Endothelial cell of umbilical vein (primary cell): ENCODE measurements at regions not wholly inside any gene's neighbourhood (a gene's known extent, or its start where the extent isn't known, plus 50 kb on each side); places are given as distances from the start of the nearest gene placed in this dataset.

Source experiments
- BruUV-seq: library from RNA; stranded (reverse); fragments of 400-500 nt; replicated peaks from 2 replicates; lab custom pipeline; 2021; lab: Mats Ljungman, UMichigan
- CTCF ChIA-PET: fragments of 300-600, 350-600 bp; sonication (Branson Sonifier 250); formaldehyde crosslinking; loops from one replicate; lab custom pipeline; 2021; ENCODE audit warnings: antibody characterized with exemption, inconsistent platforms; lab: Charles Lee
- POLR2A ChIA-PET: fragments of 300-600, 350-600 bp; sonication (Branson Sonifier 250); formaldehyde crosslinking; loops from one replicate; lab custom pipeline; 2021; ENCODE audit warnings: antibody characterized with exemption, inconsistent platforms; lab: Charles Lee
- DNase-seq: peaks from one replicate; pipeline ENCODE4 v3.0.0-alpha.2; 2011; ENCODE audit warnings: low read depth, low spot score
- FAIRE-seq: peaks from 2 replicates; lab custom pipeline; 2011; peaks lifted over from hg19 to GRCh38; lab: Jason Lieb, UNC
- H2AFZ ChIP-seq: 2 replicates; pipeline ENCODE4 v1.6.0; 2012; ENCODE audit warnings: low read depth, low read length, control low read depth, inconsistent platforms
- H3K27ac ChIP-seq: 2 replicates; pipeline ENCODE4 v1.5.1; 2011; ENCODE audit warnings: low read depth, mild to moderate bottlenecking, control low read depth, low read length, moderate library complexity; ENCODE audit not compliant: insufficient read depth
- H3K27me3 ChIP-seq, 2 experiments: 2 replicates each; pipeline versions ENCODE4 v1.6.0 to v1.6.1; 2011; ENCODE audit warnings: low read length in 2 of 2, mixed read lengths in 1 of 2; ENCODE audit not compliant: control insufficient read depth in 2 of 2, insufficient read depth in 2 of 2
- H3K36me3 ChIP-seq, 2 experiments: 2 replicates in 1 of 2; 3 replicates in 1 of 2; pipeline ENCODE4 v1.5.1; 2011; ENCODE audit warnings: low read length in 2 of 2, mild to moderate bottlenecking in 1 of 2, moderate library complexity in 1 of 2; ENCODE audit not compliant: control insufficient read depth in 2 of 2, insufficient read depth in 2 of 2; ENCODE audit errors: extremely low read depth in 1 of 2
- H3K4me1 ChIP-seq: 3 replicates; pipeline ENCODE4 v1.5.1; 2011; ENCODE audit warnings: mild to moderate bottlenecking, low read length; ENCODE audit not compliant: control insufficient read depth, insufficient read depth; ENCODE audit errors: extremely low read depth
- H3K4me2 ChIP-seq: 2 replicates; pipeline ENCODE4 v1.6.1; 2011; ENCODE audit warnings: low read length, control low read depth, mixed read lengths; ENCODE audit not compliant: insufficient read depth
- H3K4me3 ChIP-seq, 3 experiments: fragments of 200-600 bp in 1 of 3; sonication (generic), shearing (Covaris generic) in 1 of 3; replicated peaks in 1 of 3; 2 replicates each; pipeline ENCODE4 v1.5.1; 2011 to 2016; ENCODE audit warnings: control low read depth in 3 of 3, low read length in 3 of 3, mild to moderate bottlenecking in 2 of 3, inconsistent platforms in 1 of 3, low read depth in 1 of 3, moderate library complexity in 1 of 3; ENCODE audit not compliant: insufficient read depth in 1 of 3
- H3K79me2 ChIP-seq: 2 replicates; pipeline ENCODE4 v1.6.0; 2012; ENCODE audit warnings: low read length, inconsistent platforms; ENCODE audit not compliant: control insufficient read depth, insufficient read depth
- H3K9ac ChIP-seq: replicated peaks from 2 replicates; pipeline ENCODE3; 2011; ENCODE audit warnings: low read length, control low read depth; ENCODE audit not compliant: insufficient read depth; ENCODE audit errors: extremely low read depth
- H3K9me1 ChIP-seq: replicated peaks from 3 replicates; pipeline ENCODE4 v1.6.0; 2011; ENCODE audit warnings: mild to moderate bottlenecking, low read length; ENCODE audit not compliant: control insufficient read depth, insufficient read depth; ENCODE audit errors: extremely low read depth
- H3K9me3 ChIP-seq: replicated peaks from 2 replicates; pipeline ENCODE4 v1.5.1; 2012; ENCODE audit warnings: low read length, inconsistent platforms; ENCODE audit not compliant: control insufficient read depth, insufficient read depth
- H4K20me1 ChIP-seq: replicated peaks from 2 replicates; pipeline ENCODE3; 2011; ENCODE audit warnings: mild to moderate bottlenecking, low read length; ENCODE audit not compliant: control insufficient read depth, insufficient read depth; ENCODE audit errors: extremely low read depth
- CTCF ChIP-seq, 2 donors: IDR thresholded peaks; 1 replicate in 1 of 2; 2 replicates in 1 of 2; pipeline ENCODE4 v1.5.1; 2011; ENCODE audit warnings: low read length in 2 of 2, mild to moderate bottlenecking in 2 of 2, moderate library complexity in 2 of 2, control low read depth in 1 of 2, inconsistent platforms in 1 of 2, low read depth in 1 of 2; ENCODE audit not compliant: insufficient read depth in 1 of 2; ENCODE audit errors: extremely low read depth in 1 of 2
- EZH2 ChIP-seq: IDR thresholded peaks from 2 replicates; pipeline ENCODE4 v1.6.1; 2012; ENCODE audit warnings: borderline replicate concordance, low read depth, mild to moderate bottlenecking, moderate library complexity, low read length, inconsistent platforms; ENCODE audit not compliant: severe bottlenecking
- FOS ChIP-seq: IDR thresholded peaks from 2 replicates; pipeline ENCODE4 v1.6.1; 2011; ENCODE audit warnings: mild to moderate bottlenecking, low read length, moderate library complexity, borderline replicate concordance; ENCODE audit not compliant: insufficient read depth
- GATA2 ChIP-seq: IDR thresholded peaks from 2 replicates; pipeline ENCODE4 v1.7.0; 2011; ENCODE audit warnings: low read depth, mild to moderate bottlenecking, moderate library complexity, mixed read lengths, low read length; ENCODE audit not compliant: insufficient read length, insufficient read depth
- JUN ChIP-seq: IDR thresholded peaks from 2 replicates; pipeline ENCODE4 v1.6.1; 2011; ENCODE audit warnings: borderline replicate concordance, low read depth; ENCODE audit not compliant: insufficient read length, insufficient read depth
- MAX ChIP-seq: IDR thresholded peaks from 2 replicates; pipeline ENCODE4 v1.6.1; 2011; ENCODE audit not compliant: insufficient read depth, insufficient read length
- MYC ChIP-seq: IDR thresholded peaks from one replicate; pipeline ENCODE4 v1.6.1; 2011; ENCODE audit warnings: mild to moderate bottlenecking, low read depth, low read length
- POLR2A ChIP-seq: IDR thresholded peaks from 2 replicates; pipeline ENCODE4 v1.6.1; 2012; ENCODE audit warnings: low read depth, mild to moderate bottlenecking, control low read depth, low read length
- POLR2AphosphoS5 ChIP-seq: IDR thresholded peaks from 2 replicates; pipeline ENCODE4 v1.6.1; 2012; ENCODE audit warnings: low read depth, mild to moderate bottlenecking, control low read depth, low read length, moderate library complexity; ENCODE audit not compliant: insufficient read depth
- dilution Hi-C: fragments of 300-500 bp; cut with MboI; formaldehyde crosslinking; loops from one replicate; pipeline ENCODE4 v1.15.0; 2019; ENCODE audit warnings: low sequenced_read_pairs; ENCODE audit not compliant: extremely low pct_ligation_motif_present
- intact Hi-C: fragments of 100-400 bp; cut with micrococcal nuclease; formaldehyde crosslinking; loops from one replicate; pipeline ENCODE4 v1.10.0; 2022

GRCh38 chr18:10023853-10024570, 110.2 kb downstream of the VAPA start:
- no peaks in the 10 kb centered on the region for H4K20me1 ChIP-seq
- dilution Hi-C loops: no loop called here
- no TSS peak for BruUV-seq
- H2AFZ ChIP-seq: no peak overlapping the region
- no peaks in the 10 kb centered on the region for H3K79me2 ChIP-seq
- no peaks in the 10 kb centered on the region for H3K4me1 ChIP-seq
- ChIA-PET POLR2A (no interaction called here), CTCF (no interaction called here)
- H3K36me3 ChIP-seq: no peaks in the 10 kb centered on the region
- DNase-seq (no peak), FAIRE-seq (no peak)
- no peaks in the 10 kb centered on the region for H3K9me1 ChIP-seq
- no peak overlapping the region for H3K4me3 ChIP-seq
- H3K9ac ChIP-seq: no peak overlapping the region
- TF ChIP-seq JUN: no peak
- no peak for TF ChIP-seq MAX
- no peak for TF ChIP-seq POLR2A
- no peak for TF ChIP-seq FOS
- no peak for TF ChIP-seq EZH2
- no peak for TF ChIP-seq CTCF (IDR thresholded peaks at IDR 0.05; ENCODE audit: extremely low read depth in 1 of 2, insufficient read depth in 1 of 2, low read depth in 1 of 2, low read length in 2 of 2)
- no peak for TF ChIP-seq GATA2
- TF ChIP-seq MYC: no peak
- TF ChIP-seq POLR2AphosphoS5: no peak
- H3K27me3 ChIP-seq: no peaks in the 10 kb centered on the region
- no peak overlapping the region for H3K4me2 ChIP-seq
- no peak overlapping the region for H3K27ac ChIP-seq
- intact Hi-C loops: no loop called here
- no peaks in the 10 kb centered on the region for H3K9me3 ChIP-seq
